KMS-11 (cell line): ENCODE measurements at regions not wholly inside any gene's neighbourhood (a gene's known extent, or its start where the extent isn't known, plus 50 kb on each side); places are given as distances from the start of the nearest gene placed in this dataset.

Experiments used
- H2AFZ ChIP-seq: fragments of 200-600 bp; sonication (generic); 2 replicates; pipeline ENCODE4 v1.6.1; 2016; ENCODE audit warnings: antibody characterized with exemption, mixed run types, low read depth
- H3K27ac ChIP-seq: fragments of 200-600 bp; sonication (generic); 2 replicates; pipeline ENCODE4 v1.6.1; 2016; ENCODE audit warnings: mild to moderate bottlenecking, mixed run types
- H3K27me3 ChIP-seq: fragments of 200-600 bp; sonication (generic); 2 replicates; pipeline ENCODE4 v1.6.1; 2017; ENCODE audit warnings: mild to moderate bottlenecking, low read depth, mixed run types, moderate library complexity; ENCODE audit not compliant: insufficient read depth
- H3K36me3 ChIP-seq: fragments of 200-600 bp; sonication (generic); 2 replicates; pipeline ENCODE4 v1.6.1; 2017; ENCODE audit warnings: mild to moderate bottlenecking, mixed run types; ENCODE audit not compliant: insufficient read depth
- H3K4me1 ChIP-seq: fragments of 200-600 bp; sonication (generic); 2 replicates; pipeline ENCODE4 v1.6.1; 2016; ENCODE audit warnings: mild to moderate bottlenecking, low read depth, mixed run types; ENCODE audit not compliant: poor library complexity, severe bottlenecking
- H3K4me2 ChIP-seq: fragments of 200-600 bp; sonication (generic); 2 replicates; pipeline ENCODE4 v1.7.0; 2016; ENCODE audit warnings: mild to moderate bottlenecking, mixed run types
- H3K4me3 ChIP-seq: fragments of 200-600 bp; sonication (generic); IDR thresholded peaks from 2 replicates; pipeline ENCODE4 v1.6.1; 2017; ENCODE audit warnings: low read depth, low read length, mixed read lengths; ENCODE audit not compliant: insufficient read depth
- H3K79me2 ChIP-seq: fragments of 200-600 bp; sonication (generic); 2 replicates; pipeline ENCODE4 v1.6.1; 2016; ENCODE audit warnings: low read depth, mixed run types; ENCODE audit not compliant: insufficient read depth
- H3K9ac ChIP-seq: fragments of 200-600 bp; sonication (generic); 2 replicates; pipeline ENCODE4 v1.6.1; 2016; ENCODE audit warnings: mild to moderate bottlenecking, mixed run types
- H4K20me1 ChIP-seq: fragments of 200-600 bp; sonication (generic); 2 replicates; pipeline ENCODE4 v1.6.1; 2016; ENCODE audit warnings: mild to moderate bottlenecking, mixed run types; ENCODE audit not compliant: insufficient read depth
- CTCF ChIP-seq: fragments of 200-600 bp; sonication (generic); conservative IDR thresholded peaks from 2 replicates; pipeline ENCODE4 v1.6.1; 2017; ENCODE audit warnings: low read depth, mild to moderate bottlenecking, antibody characterized with exemption, low read length, moderate library complexity, mixed read lengths

- H3K9ac ChIP-seq, result no peak overlapping the region
- H2AFZ ChIP-seq, result no peak overlapping the region
- H4K20me1 ChIP-seq, result no peaks in the 10 kb centered on the region
- H3K27ac ChIP-seq, result no peak overlapping the region
- no peak overlapping the region for H3K4me3 ChIP-seq
- H3K36me3 ChIP-seq, result no peaks in the 10 kb centered on the region
- TF ChIP-seq CTCF, result no peak
- no peak overlapping the region for H3K4me2 ChIP-seq
- no peaks in the 10 kb centered on the region for H3K4me1 ChIP-seq
- no peaks in the 10 kb centered on the region for H3K27me3 ChIP-seq
- no peaks in the 10 kb centered on the region for H3K79me2 ChIP-seq
These were observed 101.4 kb downstream of the SYF2 start for GRCh38 chr1:25130895-25131294.

- Histone ChIP-seq H3K27ac (no peak overlapping the region), H3K4me3 (no peak overlapping the region), H3K9ac (no peak overlapping the region), H4K20me1 (no peaks in the 10 kb centered on the region), H2AFZ (no peak overlapping the region), H3K36me3 (no peaks in the 10 kb centered on the region), H3K27me3 (no peaks in the 10 kb centered on the region), H3K79me2 (no peaks in the 10 kb centered on the region), H3K4me2 (no peak overlapping the region), H3K4me1 (no peaks in the 10 kb centered on the region)
- TF ChIP-seq CTCF, result no peak
These were observed 102.9 kb downstream of the SYF2 start for GRCh38 chr1:25129380-25129779.

GRCh38 chr1:25128121-25128621 lies 104.1 kb downstream of the SYF2 start:
- Histone ChIP-seq H3K36me3 (no peaks in the 10 kb centered on the region), H3K79me2 (no peaks in the 10 kb centered on the region), H3K9ac (no peak overlapping the region), H4K20me1 (no peaks in the 10 kb centered on the region), H3K4me1 (no peaks in the 10 kb centered on the region), H3K4me3 (no peak overlapping the region), H2AFZ (no peak overlapping the region), H3K27me3 (no peaks in the 10 kb centered on the region), H3K4me2 (no peak overlapping the region), H3K27ac (no peak overlapping the region)
- TF ChIP-seq CTCF, result no peak

GRCh38 chr1:25126562-25126961 lies 105.7 kb downstream of the SYF2 start:
- H3K4me2 ChIP-seq, result no peak overlapping the region

More at GRCh38 chr1:25126562-25126961, 105.7 kb downstream of the SYF2 start:
- H3K4me1 ChIP-seq, result no peaks in the 10 kb centered on the region
- no peak overlapping the region for H3K27ac ChIP-seq
- no peak overlapping the region for H3K9ac ChIP-seq
- H3K36me3 ChIP-seq, result no peaks in the 10 kb centered on the region
- no peaks in the 10 kb centered on the region for H4K20me1 ChIP-seq
- H2AFZ ChIP-seq, result no peak overlapping the region
- no peaks in the 10 kb centered on the region for H3K79me2 ChIP-seq
- TF ChIP-seq CTCF, result no peak
- H3K27me3 ChIP-seq, result no peaks in the 10 kb centered on the region
- no peak overlapping the region for H3K4me3 ChIP-seq
